ENCODE measurements at regions not wholly inside any gene's neighbourhood (a gene's known extent, or its start where the extent isn't known, plus 50 kb on each side); places are given as distances from the start of the nearest gene placed in this dataset.

DNA sequence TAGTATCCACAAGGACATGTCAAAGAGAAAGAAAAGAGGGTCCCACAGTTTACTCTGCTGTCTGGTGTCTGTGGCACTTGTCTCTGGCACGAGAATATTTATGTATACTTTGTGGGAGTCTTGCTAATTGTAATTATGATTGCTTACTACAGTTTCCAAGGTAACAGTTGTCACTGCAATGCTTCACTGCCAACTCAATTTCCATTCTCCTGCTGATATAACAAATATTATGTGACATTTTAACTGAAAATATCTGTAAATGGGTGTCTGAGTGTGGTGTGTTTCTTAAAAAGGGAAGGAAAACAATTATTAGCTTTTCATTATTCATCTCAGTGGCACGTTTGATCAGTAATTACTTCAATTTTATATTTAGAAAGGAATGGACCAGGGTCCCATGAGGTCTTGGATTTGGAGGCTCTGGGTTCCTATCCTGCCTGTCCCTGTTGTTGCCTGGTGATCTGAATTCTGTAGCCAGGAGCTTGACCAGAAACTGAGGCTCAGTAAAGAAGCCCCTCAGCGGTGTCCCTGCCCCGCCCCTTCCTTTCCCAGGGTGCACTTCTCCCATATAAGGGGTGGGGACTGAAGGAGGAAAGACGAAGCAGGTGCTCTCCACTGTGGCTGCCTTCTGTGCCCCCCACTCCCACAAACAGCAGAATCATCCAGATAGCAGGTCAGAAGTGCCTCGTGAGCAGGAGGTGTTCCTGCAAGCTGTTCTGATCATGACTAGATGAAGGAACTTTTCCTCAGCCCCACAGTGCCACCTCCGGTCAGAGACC lies 137.3 kb upstream of the KIF2A start:
- DNase-seq (ENCODE audit: low read depth, low spot score): no peak
- TF ChIP-seq CTCF (IDR thresholded peaks at IDR 0.05; ENCODE audit: insufficient read depth, low read length, missing control alignments): no peak
- POLR2A ChIA-PET: no interaction called here
- H3K4me3 ChIP-seq (ENCODE audit: low read depth, low read length): no peak overlapping the region
- CTCF ChIA-PET: no interaction called here

GRCh38 chr5:62178258-62178657 lies 127.7 kb upstream of the KIF2A start:
- ChIA-PET POLR2A (no interaction called here), CTCF (no interaction called here)
- no peak for DNase-seq (ENCODE audit: low read depth, low spot score)
- no peak overlapping the region for H3K4me3 ChIP-seq (ENCODE audit: low read depth, low read length)
- TF ChIP-seq CTCF (IDR thresholded peaks at IDR 0.05; ENCODE audit: insufficient read depth, low read length, missing control alignments): no peak

DNA sequence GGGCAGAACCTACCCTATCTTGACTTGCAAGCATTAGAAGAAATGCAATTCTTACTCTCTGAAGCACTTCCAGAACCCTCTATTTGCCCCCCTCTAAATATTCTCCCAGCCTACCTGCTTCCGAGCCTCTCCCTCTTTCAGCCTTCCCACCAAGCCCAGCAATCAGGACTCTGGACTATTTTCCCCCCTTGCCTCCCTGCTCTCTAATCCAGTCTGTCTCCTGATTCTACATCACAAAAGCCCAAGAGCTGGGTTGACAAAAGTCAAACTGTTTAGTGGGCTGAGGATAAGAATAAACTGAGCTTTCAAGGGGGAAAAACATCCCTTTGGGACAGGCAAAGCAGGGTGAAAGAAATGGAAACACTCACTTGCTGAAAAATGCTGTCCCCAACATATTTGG lies 123.2 kb upstream of the KIF2A start:
- ChIA-PET CTCF (no interaction called here), POLR2A (no interaction called here)
- TF ChIP-seq CTCF (IDR thresholded peaks at IDR 0.05; ENCODE audit: insufficient read depth, low read length, missing control alignments): no peak

GRCh38 chr5:62183727-62184126 lies 122.3 kb upstream of the KIF2A start:
- CTCF ChIA-PET: no interaction called here
- POLR2A ChIA-PET: no interaction called here
- no peak for TF ChIP-seq CTCF (IDR thresholded peaks at IDR 0.05; ENCODE audit: insufficient read depth, low read length, missing control alignments)

More for the DNA sequence above, 123.2 kb upstream of the KIF2A start:
- no peak overlapping the region for H3K4me3 ChIP-seq (ENCODE audit: low read depth, low read length)
- DNase-seq (ENCODE audit: low read depth, low spot score): no peak

DNA sequence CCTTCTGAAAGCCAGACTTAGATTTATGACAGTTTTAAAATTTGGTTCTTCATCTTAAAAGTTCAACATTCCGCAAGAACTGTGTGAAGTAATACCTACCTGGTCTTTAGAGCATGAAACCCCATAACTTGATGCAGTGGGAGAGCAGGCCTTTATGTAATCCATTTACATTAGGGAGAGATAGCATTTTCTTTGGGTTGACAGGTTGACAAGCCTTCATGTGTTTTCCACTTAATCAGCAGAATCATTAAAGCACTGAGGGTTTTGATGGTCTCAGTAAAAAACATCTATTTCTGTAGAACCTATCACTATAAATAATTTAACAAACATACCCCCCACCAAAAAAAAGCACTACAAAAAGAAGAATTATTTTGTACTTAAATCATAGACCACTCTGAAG lies 121.6 kb upstream of the KIF2A start:
- ChIA-PET POLR2A (no interaction called here), CTCF (no interaction called here)
- no peak for DNase-seq (ENCODE audit: low read depth, low spot score)
- TF ChIP-seq CTCF (IDR thresholded peaks at IDR 0.05; ENCODE audit: insufficient read depth, low read length, missing control alignments): no peak
- no peak overlapping the region for H3K4me3 ChIP-seq (ENCODE audit: low read depth, low read length)

More at GRCh38 chr5:62183727-62184126, 122.3 kb upstream of the KIF2A start:
- DNase-seq (ENCODE audit: low read depth, low spot score): no peak
- no peak overlapping the region for H3K4me3 ChIP-seq (ENCODE audit: low read depth, low read length)

GRCh38 chr5:62190173-62190572 lies 115.8 kb upstream of the KIF2A start:
- ChIA-PET POLR2A (no interaction called here), CTCF (no interaction called here)
- no peak overlapping the region for H3K4me3 ChIP-seq (ENCODE audit: low read depth, low read length)
- no peak for TF ChIP-seq CTCF (IDR thresholded peaks at IDR 0.05; ENCODE audit: insufficient read depth, low read length, missing control alignments)
- DNase-seq (ENCODE audit: low read depth, low spot score): no peak
